Ishikawa (cell line): ENCODE measurements at regions not wholly inside any gene's neighbourhood (a gene's known extent, or its start where the extent isn't known, plus 50 kb on each side); places are given as distances from the start of the nearest gene placed in this dataset.

Experiments used
- CEBPB ChIP-seq: IDR thresholded peaks from 2 replicates; pipeline ENCODE4 v1.6.1; 2012
- CREB1 ChIP-seq: IDR thresholded peaks from 2 replicates; pipeline ENCODE4 v1.6.1; 2012; ENCODE audit warnings: low read depth
- EGR1 ChIP-seq: IDR thresholded peaks from 2 replicates; pipeline ENCODE4 v1.6.1; 2012
- EP300 ChIP-seq: IDR thresholded peaks from 2 replicates; pipeline ENCODE4 v1.6.1; 2012; ENCODE audit warnings: borderline replicate concordance
- FOXM1 ChIP-seq: IDR thresholded peaks from 2 replicates; pipeline ENCODE4 v1.6.1; 2012; ENCODE audit warnings: low read depth, borderline replicate concordance
- NFIC ChIP-seq: IDR thresholded peaks from 2 replicates; pipeline ENCODE4 v1.6.1; 2012
- RAD21 ChIP-seq: IDR thresholded peaks from 2 replicates; pipeline ENCODE4 v1.6.1; 2012; ENCODE audit warnings: low read depth
- REST ChIP-seq: IDR thresholded peaks from 2 replicates; pipeline ENCODE4 v1.6.1; 2012; ENCODE audit warnings: low read depth, mild to moderate bottlenecking
- TAF1 ChIP-seq: IDR thresholded peaks from 2 replicates; pipeline ENCODE4 v1.6.1; 2012; ENCODE audit warnings: low read depth, mild to moderate bottlenecking
- TCF12 ChIP-seq: IDR thresholded peaks from 2 replicates; pipeline ENCODE4 v1.6.1; 2012; ENCODE audit warnings: low read depth
- TEAD4 ChIP-seq: IDR thresholded peaks from 2 replicates; pipeline ENCODE4 v1.6.1; 2012
- USF1 ChIP-seq: IDR thresholded peaks from 2 replicates; pipeline ENCODE4 v1.6.1; 2012
- YY1 ChIP-seq: IDR thresholded peaks from 2 replicates; pipeline ENCODE4 v1.6.1; 2012; ENCODE audit warnings: low read depth
- ZBTB7A ChIP-seq: IDR thresholded peaks from 2 replicates; pipeline ENCODE4 v1.6.1; 2012; ENCODE audit warnings: low read depth
- TF ChIP-seq, protein P1 (sequence below): IDR thresholded peaks from 2 replicates; pipeline ENCODE4 v1.6.1; 2012

GRCh38 chr22:49192180-49192856 lies 635.4 kb downstream of the BRD1 start:
- no peak for TF ChIP-seq USF1
- no peak for TF ChIP-seq REST
- no peak for TF ChIP-seq CEBPB
- TF ChIP-seq EGR1 = no peak
- TF ChIP-seq TCF12 = no peak
- no peak for TF ChIP-seq NFIC
- no peak for TF ChIP-seq EP300
- TF ChIP-seq CREB1 = no peak
- no peak for TF ChIP-seq YY1
- no peak for TF ChIP-seq FOXM1
- no peak for TF ChIP-seq RAD21
- no peak for TF ChIP-seq ZBTB7A
- TF ChIP-seq TEAD4 = no peak
- TF ChIP-seq, protein P1, sequence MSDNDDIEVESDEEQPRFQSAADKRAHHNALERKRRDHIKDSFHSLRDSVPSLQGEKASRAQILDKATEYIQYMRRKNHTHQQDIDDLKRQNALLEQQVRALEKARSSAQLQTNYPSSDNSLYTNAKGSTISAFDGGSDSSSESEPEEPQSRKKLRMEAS = no peak
- TF ChIP-seq TAF1 = no peak

DNA sequence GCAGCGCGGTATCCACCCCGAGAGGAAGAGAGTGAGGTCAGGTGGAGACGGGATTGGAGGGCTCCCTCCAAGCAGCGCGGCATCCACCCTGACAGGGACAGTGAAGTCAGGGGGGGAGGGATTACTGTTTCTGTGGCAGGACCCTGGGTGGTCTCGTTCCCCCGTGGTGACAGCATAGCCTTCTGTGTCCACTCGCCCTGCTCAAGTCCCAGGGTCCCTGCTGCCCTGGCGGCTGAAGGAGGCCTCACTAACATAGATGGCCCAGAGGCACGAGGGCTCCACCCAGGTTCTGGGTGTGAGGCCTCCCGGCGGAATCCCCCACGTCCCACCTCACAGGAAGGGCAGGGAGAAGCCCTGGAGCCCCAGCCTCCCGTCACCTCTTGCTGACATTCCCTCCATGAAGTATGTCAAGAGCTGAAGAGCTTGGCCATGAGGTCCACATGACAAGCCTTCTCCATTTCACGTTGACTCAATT lies 636.1 kb downstream of the BRD1 start:
- TF ChIP-seq CEBPB = no peak
- TF ChIP-seq NFIC = no peak
- no peak for TF ChIP-seq EP300
- no peak for TF ChIP-seq EGR1
- no peak for TF ChIP-seq TEAD4
- no peak for TF ChIP-seq YY1
- no peak for TF ChIP-seq FOXM1
- TF ChIP-seq, protein P1 = no peak
- TF ChIP-seq ZBTB7A = no peak
- no peak for TF ChIP-seq RAD21
- TF ChIP-seq USF1 = no peak
- no peak for TF ChIP-seq CREB1
- no peak for TF ChIP-seq REST
- TF ChIP-seq TAF1 = no peak
- TF ChIP-seq TCF12 = no peak

- TF ChIP-seq TCF12 (no peak), NFIC (no peak), CREB1 (no peak), RAD21 (no peak), CEBPB (no peak), FOXM1 (no peak), EP300 (no peak), EGR1 (no peak), REST (no peak), TAF1 (no peak), YY1 (no peak), TEAD4 (no peak), ZBTB7A (no peak)
- TF ChIP-seq, protein P1 = no peak
Measured at GRCh38 chr22:49190816-49191505, 636.7 kb downstream of the BRD1 start.

DNA sequence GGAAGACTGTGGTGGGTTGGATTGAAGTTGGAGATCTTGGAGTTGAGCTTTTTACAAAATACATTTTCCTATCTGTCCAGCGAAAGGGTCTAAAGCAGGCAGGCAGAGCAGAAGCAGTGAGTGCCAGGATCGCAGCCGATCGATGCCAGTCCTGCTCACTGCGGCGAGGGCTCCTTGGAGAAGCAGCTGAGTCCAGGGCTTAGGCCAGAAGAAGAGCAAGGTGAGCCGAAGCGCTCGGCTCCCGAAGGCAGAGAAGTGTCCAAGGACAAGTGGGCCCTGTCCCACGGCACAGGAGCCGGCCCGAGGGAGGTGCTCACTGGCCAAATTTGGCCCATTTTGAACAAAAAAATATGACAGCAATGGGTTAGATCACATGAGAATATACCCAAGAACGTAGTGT lies 637.8 kb downstream of the BRD1 start:
- TF ChIP-seq EP300 (no peak), YY1 (no peak), TEAD4 (no peak)
